Immature natural killer cell (primary cell): ENCODE measurements at regions not wholly inside any gene's neighbourhood (a gene's known extent, or its start where the extent isn't known, plus 50 kb on each side); places are given as distances from the start of the nearest gene placed in this dataset.

Source experiments
- DNase-seq, 3 donors: peaks; one replicate each; pipeline ENCODE4 v3.0.0; 2022; ENCODE audit warnings: mixed read lengths in 1 of 3
- H3K27ac Mint-ChIP-seq, 6 donors: one replicate each; pipeline ENCODE4 v1.8.0; 2020; ENCODE audit warnings: mixed read lengths in 6 of 6, mild to moderate bottlenecking in 5 of 6, inconsistent platforms in 4 of 6, moderate library complexity in 3 of 6
- H3K27me3 Mint-ChIP-seq, 3 donors: one replicate each; pipeline ENCODE4 v1.8.0; 2020 to 2021; ENCODE audit warnings: low read depth in 3 of 3, mild to moderate bottlenecking in 3 of 3, mixed read lengths in 3 of 3, moderate library complexity in 3 of 3, inconsistent platforms in 1 of 3
- H3K36me3 Mint-ChIP-seq, 3 donors: one replicate each; pipeline ENCODE4 v1.8.0; 2020; ENCODE audit warnings: mixed read lengths in 3 of 3, inconsistent platforms in 2 of 3, mild to moderate bottlenecking in 2 of 3
- H3K4me1 Mint-ChIP-seq, 2 donors: one replicate each; pipeline ENCODE4 v1.8.0; 2020; ENCODE audit warnings: inconsistent platforms in 2 of 2, mild to moderate bottlenecking in 2 of 2, mixed read lengths in 2 of 2, moderate library complexity in 1 of 2
- H3K4me3 Mint-ChIP-seq, 5 donors: one replicate each; pipeline ENCODE4 v1.8.0; 2020; ENCODE audit warnings: mild to moderate bottlenecking in 5 of 5, mixed read lengths in 5 of 5, inconsistent platforms in 3 of 5, moderate library complexity in 3 of 5
- H3K9me3 Mint-ChIP-seq, 6 donors: one replicate each; pipeline ENCODE4 v1.8.0; 2020; ENCODE audit warnings: mild to moderate bottlenecking in 6 of 6, mixed read lengths in 6 of 6, inconsistent platforms in 4 of 6, moderate library complexity in 3 of 6

DNA sequence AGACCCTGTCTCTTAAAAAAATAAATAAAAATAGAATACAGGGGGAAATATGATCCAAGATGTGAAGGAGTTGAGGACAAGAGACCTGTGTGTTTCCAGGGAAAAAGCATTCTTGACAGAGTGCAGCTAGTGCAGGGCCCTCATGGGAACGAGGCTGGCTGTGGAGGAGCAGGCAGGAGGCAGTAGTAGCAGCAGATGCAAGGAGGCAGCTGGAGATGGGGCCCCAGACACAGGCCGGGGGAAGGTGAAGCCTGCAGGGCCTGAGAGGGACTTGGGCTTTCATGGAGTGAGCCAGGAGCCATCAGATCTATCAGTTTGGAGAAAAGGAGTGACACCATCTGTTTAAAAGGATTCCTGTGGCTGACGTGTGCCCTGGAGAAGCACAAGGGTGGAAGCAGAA, 71.4 kb upstream of the ZNF438 start:
- H3K4me1 Mint-ChIP-seq: peaks cover 0 to 2% of the 10 kb centered on the region in 2 donors
- no peak overlapping the region for H3K27ac Mint-ChIP-seq
- no peak for DNase-seq
- H3K9me3 Mint-ChIP-seq: no peaks in the 10 kb centered on the region
- no peaks in the 10 kb centered on the region for H3K36me3 Mint-ChIP-seq
- peaks cover 1 to 10% (median 3%) of the 10 kb centered on the region in 3 donors for H3K27me3 Mint-ChIP-seq
- no peak overlapping the region for H3K4me3 Mint-ChIP-seq

DNA sequence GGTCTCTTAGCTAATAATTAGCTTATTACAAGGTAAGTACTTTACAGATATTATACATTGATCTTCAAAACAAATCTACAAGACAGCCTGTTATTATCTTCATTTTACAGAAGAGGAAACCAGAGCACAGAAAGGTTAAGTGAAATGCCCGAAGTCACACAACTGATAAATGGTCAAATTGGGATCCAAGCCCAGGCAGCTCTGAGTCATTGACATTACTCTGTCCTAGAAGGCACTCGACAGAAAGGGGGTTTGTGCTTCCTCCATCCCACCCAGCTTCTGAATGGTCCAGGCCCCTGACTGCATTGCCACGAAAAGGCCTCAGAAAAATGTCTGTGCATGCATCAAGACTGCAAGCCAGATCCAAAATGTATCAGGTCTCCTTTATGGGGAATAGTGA, 81.3 kb upstream of the ZNF438 start:
- no peak overlapping the region for H3K27ac Mint-ChIP-seq
- H3K36me3 Mint-ChIP-seq: no peaks in the 10 kb centered on the region
- no peak overlapping the region for H3K4me3 Mint-ChIP-seq
- no peak for DNase-seq
- peaks cover 0 to 3% (median 2%) of the 10 kb centered on the region in 3 donors for H3K27me3 Mint-ChIP-seq
- no peaks in the 10 kb centered on the region for H3K4me1 Mint-ChIP-seq
- H3K9me3 Mint-ChIP-seq: peaks cover 0 to 1% (median 0%) of the 10 kb centered on the region in 6 donors

DNA sequence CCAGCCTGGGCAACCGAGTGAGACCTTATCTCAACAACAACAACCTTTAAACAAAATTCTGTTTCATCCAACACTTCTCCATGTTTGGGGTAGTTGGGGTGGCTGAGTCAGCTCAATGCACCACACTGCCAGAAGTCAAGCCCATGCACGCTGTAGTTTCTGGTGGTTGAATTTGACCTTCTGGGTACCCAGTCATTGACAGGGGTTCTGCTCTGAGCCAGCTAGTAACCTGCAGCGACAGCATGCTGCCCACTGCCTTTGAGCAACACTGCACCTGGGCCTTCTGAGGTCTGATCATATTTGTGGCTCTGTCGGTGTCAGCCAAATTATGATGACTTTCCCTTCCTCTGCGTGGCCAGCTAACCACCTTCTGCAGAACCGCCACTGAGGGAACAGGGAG, 84.6 kb upstream of the ZNF438 start:
- Mint-ChIP-seq H3K27ac (no peak overlapping the region), H3K4me1 (no peaks in the 10 kb centered on the region), H3K9me3 (no peaks in the 10 kb centered on the region), H3K36me3 (peaks cover 0 to 3% (median 0%) of the 10 kb centered on the region in 3 donors), H3K27me3 (peaks cover 3 to 6% (median 4%) of the 10 kb centered on the region in 3 donors), H3K4me3 (no peak overlapping the region)
- DNase-seq: no peak

DNA sequence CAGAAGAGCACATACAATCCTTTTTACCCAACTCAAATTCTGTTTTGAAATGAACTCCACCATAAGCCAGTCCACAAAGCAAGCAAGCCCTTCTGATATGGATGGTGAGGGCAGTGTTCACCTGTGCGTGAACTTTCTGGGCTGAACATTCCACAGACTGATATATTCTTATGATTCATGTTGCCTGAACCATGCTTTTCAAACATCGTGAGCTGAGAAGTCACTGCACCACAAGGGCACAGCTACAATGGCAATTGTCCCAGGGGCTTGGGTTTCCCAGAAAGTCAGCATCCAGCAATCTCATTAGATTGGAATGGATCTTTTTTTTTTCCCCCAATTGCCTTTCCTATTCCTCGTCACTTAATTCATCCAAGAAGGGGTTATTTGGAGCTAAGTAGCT, 86.9 kb upstream of the ZNF438 start:
- Mint-ChIP-seq H3K27me3 (peaks cover 3 to 6% (median 4%) of the 10 kb centered on the region in 3 donors), H3K4me3 (no peak overlapping the region), H3K4me1 (no peaks in the 10 kb centered on the region), H3K27ac (no peak overlapping the region), H3K9me3 (no peaks in the 10 kb centered on the region), H3K36me3 (peaks cover 0 to 3% (median 0%) of the 10 kb centered on the region in 3 donors)
- DNase-seq: no peak

DNA sequence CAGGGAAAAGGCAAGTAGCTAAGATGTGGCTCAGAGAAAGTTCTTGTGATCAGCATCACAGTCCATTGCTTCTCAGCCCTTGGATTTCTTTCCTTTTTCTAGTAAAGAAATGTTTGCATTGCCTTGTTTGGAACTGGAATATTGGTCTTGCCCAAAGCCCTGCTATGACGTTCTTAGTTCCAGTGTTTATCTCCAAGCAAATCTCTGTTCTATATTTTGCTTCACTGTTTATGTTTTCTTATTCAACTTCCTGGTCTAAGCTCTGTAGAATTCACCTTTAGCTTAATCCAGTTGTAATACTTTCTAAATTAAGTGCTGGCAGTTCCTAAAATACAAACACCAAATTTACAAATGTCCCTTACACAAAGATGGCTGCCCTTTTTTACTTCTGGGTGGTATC, 88.7 kb upstream of the ZNF438 start:
- Mint-ChIP-seq H3K27ac (no peak overlapping the region), H3K36me3 (peaks cover 0 to 3% (median 0%) of the 10 kb centered on the region in 3 donors), H3K4me3 (no peak overlapping the region), H3K4me1 (no peaks in the 10 kb centered on the region), H3K27me3 (peaks cover 3 to 6% (median 4%) of the 10 kb centered on the region in 3 donors), H3K9me3 (no peaks in the 10 kb centered on the region)
- no peak for DNase-seq

GRCh38 chr10:31120961-31121685, 89.5 kb upstream of the ZNF438 start:
- Mint-ChIP-seq H3K36me3 (peaks cover 0 to 3% (median 0%) of the 10 kb centered on the region in 3 donors), H3K27me3 (peaks cover 3 to 6% (median 4%) of the 10 kb centered on the region in 3 donors), H3K27ac (no peak overlapping the region), H3K4me1 (no peaks in the 10 kb centered on the region), H3K4me3 (no peak overlapping the region), H3K9me3 (no peaks in the 10 kb centered on the region)
- DNase-seq: no peak

DNA sequence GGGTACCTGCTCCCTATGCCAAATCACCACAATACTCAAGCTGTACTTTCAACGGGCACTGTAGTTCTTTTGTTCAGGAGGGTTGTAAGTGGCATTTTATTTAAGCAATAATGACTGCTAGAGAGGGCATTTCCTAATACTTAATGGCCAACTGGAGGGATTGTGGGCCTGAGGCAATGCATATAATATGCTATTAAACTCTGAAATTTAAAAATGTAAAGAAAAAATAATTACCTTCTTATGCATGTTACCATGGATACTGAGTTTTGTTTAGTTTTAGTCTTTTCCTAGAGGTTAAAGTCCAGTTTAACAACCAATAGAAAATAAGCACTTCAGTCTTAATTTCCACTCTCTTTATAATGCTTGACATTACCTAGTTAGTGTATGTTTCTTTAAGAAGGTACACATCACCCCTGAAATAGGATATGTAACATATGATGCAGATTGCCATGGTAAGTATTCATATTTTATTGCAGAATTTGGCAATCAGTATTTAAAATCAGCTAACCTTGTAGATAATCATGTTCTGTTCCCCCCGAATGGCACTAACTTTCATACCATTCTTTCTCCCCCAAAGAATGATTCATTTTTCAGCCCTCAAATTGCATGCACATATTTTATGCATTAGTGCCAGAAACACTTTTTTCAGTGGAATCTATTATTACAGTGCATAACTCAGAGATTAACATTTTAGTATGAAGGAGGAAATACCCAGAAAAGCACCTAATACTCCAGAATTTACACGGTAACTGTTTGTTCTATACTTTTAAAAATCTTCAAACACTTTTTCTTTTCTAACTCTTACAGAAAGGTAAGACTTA, 90.3 kb upstream of the ZNF438 start:
- no peaks in the 10 kb centered on the region for H3K4me1 Mint-ChIP-seq

DNA sequence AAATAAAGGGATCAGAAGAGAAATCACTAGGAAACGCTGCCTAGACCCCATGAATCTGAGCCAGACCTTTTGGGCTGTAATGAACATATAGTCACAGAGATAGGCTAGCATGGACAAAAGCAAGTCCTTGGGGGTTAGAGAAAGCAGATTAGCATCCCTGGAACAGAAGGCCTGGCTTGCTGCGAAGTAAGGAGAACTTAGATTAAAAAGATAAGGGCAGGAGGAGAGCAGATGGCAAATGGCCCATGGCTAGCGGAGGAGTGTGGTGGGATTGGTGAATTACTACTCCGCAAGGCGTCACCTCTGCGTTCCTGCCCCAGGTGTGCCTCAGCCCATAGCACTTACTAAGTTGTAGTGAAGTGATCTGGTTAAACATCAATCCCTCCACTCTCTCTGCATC, 92.3 kb upstream of the ZNF438 start:
- DNase-seq: no peak
- no peak overlapping the region for H3K4me3 Mint-ChIP-seq
- H3K36me3 Mint-ChIP-seq: peaks cover 0 to 3% (median 0%) of the 10 kb centered on the region in 3 donors
- no peak overlapping the region for H3K27ac Mint-ChIP-seq
- no peaks in the 10 kb centered on the region for H3K9me3 Mint-ChIP-seq
- peaks cover 0 to 6% (median 1%) of the 10 kb centered on the region in 3 donors for H3K27me3 Mint-ChIP-seq
- H3K4me1 Mint-ChIP-seq: no peaks in the 10 kb centered on the region

More for the DNA sequence above, 90.3 kb upstream of the ZNF438 start:
- Mint-ChIP-seq H3K36me3 (peaks cover 0 to 3% (median 0%) of the 10 kb centered on the region in 3 donors), H3K4me3 (no peak overlapping the region), H3K9me3 (no peaks in the 10 kb centered on the region), H3K27me3 (peaks cover 1 to 6% (median 3%) of the 10 kb centered on the region in 3 donors), H3K27ac (no peak overlapping the region)
- no peak for DNase-seq

GRCh38 chr10:31124852-31125251, 93.2 kb upstream of the ZNF438 start:
- no peaks in the 10 kb centered on the region for H3K4me1 Mint-ChIP-seq
- no peak for DNase-seq
- H3K9me3 Mint-ChIP-seq: no peaks in the 10 kb centered on the region
- no peak overlapping the region for H3K4me3 Mint-ChIP-seq
- H3K27me3 Mint-ChIP-seq: peaks cover 0 to 6% (median 1%) of the 10 kb centered on the region in 3 donors
- no peak overlapping the region for H3K27ac Mint-ChIP-seq
- peaks cover 0 to 3% (median 0%) of the 10 kb centered on the region in 3 donors for H3K36me3 Mint-ChIP-seq

GRCh38 chr10:31125789-31126188, 94.1 kb upstream of the ZNF438 start:
- Mint-ChIP-seq H3K27me3 (peaks cover 0 to 4% (median 0%) of the 10 kb centered on the region in 3 donors), H3K4me1 (no peaks in the 10 kb centered on the region), H3K36me3 (no peaks in the 10 kb centered on the region), H3K9me3 (no peaks in the 10 kb centered on the region), H3K27ac (no peak overlapping the region), H3K4me3 (no peak overlapping the region)
- DNase-seq: no peak

GRCh38 chr10:31126593-31126992, 94.9 kb upstream of the ZNF438 start:
- H3K9me3 Mint-ChIP-seq: no peaks in the 10 kb centered on the region
- H3K27me3 Mint-ChIP-seq: no peaks in the 10 kb centered on the region
- H3K4me1 Mint-ChIP-seq: no peaks in the 10 kb centered on the region
- no peak for DNase-seq
- H3K4me3 Mint-ChIP-seq: no peak overlapping the region
- no peaks in the 10 kb centered on the region for H3K36me3 Mint-ChIP-seq
- H3K27ac Mint-ChIP-seq: no peak overlapping the region

DNA sequence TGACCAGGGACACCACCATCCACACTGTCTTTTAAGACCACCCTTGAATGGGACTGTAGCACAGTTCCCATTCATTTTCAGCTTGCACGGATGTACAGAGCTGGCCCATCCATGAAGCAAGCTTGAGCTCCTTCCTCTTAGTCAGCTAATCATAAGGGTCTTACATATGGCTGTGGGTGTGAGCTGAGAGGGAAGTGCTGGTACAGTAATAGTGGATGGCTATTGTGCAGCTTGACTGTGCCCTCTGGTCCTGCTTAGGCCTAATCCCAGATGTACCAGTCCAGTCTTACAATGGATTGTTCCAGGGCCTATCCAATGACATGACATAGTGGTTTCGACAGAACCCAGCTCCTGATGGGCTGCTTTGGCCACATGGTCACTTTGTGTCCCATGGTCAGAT, 96.9 kb upstream of the ZNF438 start:
- Mint-ChIP-seq H3K27me3 (peaks cover 2 to 6% (median 2%) of the 10 kb centered on the region in 3 donors), H3K9me3 (no peaks in the 10 kb centered on the region), H3K4me1 (peaks cover 0 to 6% of the 10 kb centered on the region in 2 donors), H3K27ac (no peak overlapping the region), H3K36me3 (no peaks in the 10 kb centered on the region), H3K4me3 (no peak overlapping the region)
- no peak for DNase-seq

- Mint-ChIP-seq H3K4me1 (peaks cover 2 to 7% of the 10 kb centered on the region in 2 donors), H3K9me3 (no peaks in the 10 kb centered on the region), H3K27me3 (peaks cover 2 to 8% (median 2%) of the 10 kb centered on the region in 3 donors), H3K4me3 (no peak overlapping the region), H3K27ac (no peak overlapping the region), H3K36me3 (no peaks in the 10 kb centered on the region)
- DNase-seq: no peak
Measured at GRCh38 chr10:31129271-31129670, 97.6 kb upstream of the ZNF438 start.

DNA sequence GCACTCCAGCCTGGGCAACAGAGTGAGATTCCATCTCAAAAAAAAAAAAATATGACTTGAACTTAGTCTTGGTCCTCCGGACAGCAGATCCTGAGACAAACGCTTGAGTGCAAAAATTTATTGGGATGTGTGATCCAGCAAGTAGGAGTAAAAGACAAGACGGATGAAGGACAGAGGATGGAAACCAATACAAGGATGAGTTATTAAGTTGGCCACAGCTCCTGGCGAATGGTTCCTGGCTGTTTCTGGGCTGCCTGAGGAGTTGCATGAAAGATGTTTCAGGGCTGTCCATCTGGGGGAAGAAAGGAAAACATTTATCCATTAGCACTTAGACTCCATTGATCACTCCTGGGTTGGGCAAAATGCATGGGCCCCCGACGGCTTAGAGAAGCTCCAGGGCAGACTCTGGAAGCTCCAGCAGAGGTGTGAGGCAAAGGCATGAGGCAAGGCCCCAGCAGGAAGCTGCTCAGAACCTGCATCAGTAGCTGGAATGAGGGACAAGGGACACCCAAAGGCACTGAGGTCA, 98.3 kb upstream of the ZNF438 start:
- no peak for DNase-seq
- no peak overlapping the region for H3K27ac Mint-ChIP-seq
- H3K27me3 Mint-ChIP-seq: peaks cover 2 to 10% (median 2%) of the 10 kb centered on the region in 3 donors
- H3K4me3 Mint-ChIP-seq: no peak overlapping the region
- peaks cover 8 to 14% of the 10 kb centered on the region in 2 donors for H3K4me1 Mint-ChIP-seq
- no peaks in the 10 kb centered on the region for H3K9me3 Mint-ChIP-seq
- H3K36me3 Mint-ChIP-seq: no peaks in the 10 kb centered on the region
